ENCODE measurements at regions not wholly inside any gene's neighbourhood (a gene's known extent, or its start where the extent isn't known, plus 50 kb on each side); places are given as distances from the start of the nearest gene placed in this dataset.

GRCh38 chr17:34141590-34141989 lies 113.5 kb upstream of the CCL2 start:
- DNase-seq = no peak
- Mint-ChIP-seq H3K4me1 (ENCODE audit: low read depth) (no peaks in the 10 kb centered on the region), H3K4me3 (no peak overlapping the region), H3K36me3 (ENCODE audit: low read depth) (no peaks in the 10 kb centered on the region), H3K9me3 (no peaks in the 10 kb centered on the region), H3K27me3 (peaks cover 25% of the 10 kb centered on the region), H3K27ac (no peak overlapping the region)

GRCh38 chr17:34143430-34143829 lies 111.7 kb upstream of the CCL2 start:
- Mint-ChIP-seq H3K9me3 (no peaks in the 10 kb centered on the region), H3K4me1 (ENCODE audit: low read depth) (no peaks in the 10 kb centered on the region), H3K27me3 (peaks cover 34% of the 10 kb centered on the region), H3K4me3 (no peak overlapping the region), H3K27ac (no peak overlapping the region), H3K36me3 (ENCODE audit: low read depth) (no peaks in the 10 kb centered on the region)
- no peak for DNase-seq

GRCh38 chr17:34146440-34147043 lies 108.5 kb upstream of the CCL2 start:
- H3K4me3 Mint-ChIP-seq = no peak overlapping the region
- H3K27ac Mint-ChIP-seq = no peak overlapping the region
- no peaks in the 10 kb centered on the region for H3K9me3 Mint-ChIP-seq
- DNase-seq = peak; percentile 57
- H3K4me1 Mint-ChIP-seq (ENCODE audit: low read depth) = no peaks in the 10 kb centered on the region
- H3K36me3 Mint-ChIP-seq (ENCODE audit: low read depth) = no peaks in the 10 kb centered on the region
- H3K27me3 Mint-ChIP-seq = peaks cover 33% of the 10 kb centered on the region

GRCh38 chr17:34151102-34151501 lies 104.0 kb upstream of the CCL2 start:
- Mint-ChIP-seq H3K36me3 (ENCODE audit: low read depth) (no peaks in the 10 kb centered on the region), H3K4me3 (no peak overlapping the region), H3K4me1 (ENCODE audit: low read depth) (peaks cover 6% of the 10 kb centered on the region), H3K9me3 (no peaks in the 10 kb centered on the region), H3K27ac (no peak overlapping the region), H3K27me3 (peaks cover 54% of the 10 kb centered on the region)
- no peak for DNase-seq

- no peaks in the 10 kb centered on the region for H3K9me3 Mint-ChIP-seq
- H3K27ac Mint-ChIP-seq = no peak overlapping the region
- no peak for DNase-seq
- no peaks in the 10 kb centered on the region for H3K36me3 Mint-ChIP-seq (ENCODE audit: low read depth)
- no peak overlapping the region for H3K4me3 Mint-ChIP-seq
- H3K27me3 Mint-ChIP-seq = peaks cover 66% of the 10 kb centered on the region
- peaks cover 10% of the 10 kb centered on the region for H3K4me1 Mint-ChIP-seq (ENCODE audit: low read depth)
Measured at GRCh38 chr17:34153991-34154390, 101.1 kb upstream of the CCL2 start.

DNA sequence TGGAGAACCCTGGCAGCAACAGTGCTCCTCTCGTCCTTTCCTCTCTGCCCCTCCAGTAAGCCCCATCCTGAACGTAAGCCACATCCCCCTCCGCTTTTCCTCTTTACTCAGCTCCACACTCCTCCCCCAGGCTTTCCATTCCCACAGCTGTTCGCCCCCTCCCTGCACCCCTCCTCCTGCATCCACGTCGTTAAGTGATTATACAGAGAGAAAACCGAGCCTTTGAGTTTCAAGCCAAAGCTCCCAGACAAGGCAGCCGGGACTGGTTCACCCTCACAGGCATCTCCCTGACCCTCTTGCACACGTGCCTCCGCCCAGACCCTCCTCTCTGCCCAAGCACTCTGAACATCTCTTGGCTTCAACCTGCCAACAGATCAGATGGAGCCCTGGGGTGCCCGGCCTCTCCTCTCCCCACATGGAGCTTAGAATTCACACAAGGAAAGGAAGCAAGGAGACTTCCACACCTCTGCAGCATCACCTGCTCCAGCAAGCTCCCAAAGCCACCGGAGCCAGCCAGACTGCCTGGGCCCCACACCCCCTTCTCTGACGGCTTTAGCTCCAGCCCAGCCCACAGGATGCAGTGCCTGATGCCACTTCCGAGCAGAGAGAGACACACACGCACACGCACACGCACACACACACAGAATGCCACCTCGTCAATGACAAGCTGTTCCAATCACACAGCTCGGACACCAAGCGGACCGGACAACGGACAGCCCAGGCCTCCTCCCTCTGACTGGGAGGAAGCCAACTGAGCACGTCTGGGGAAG lies 99.9 kb upstream of the CCL2 start:
- H3K9me3 Mint-ChIP-seq = no peaks in the 10 kb centered on the region
- no peak overlapping the region for H3K27ac Mint-ChIP-seq
- no peak for DNase-seq
- H3K4me3 Mint-ChIP-seq = no peak overlapping the region
- H3K36me3 Mint-ChIP-seq (ENCODE audit: low read depth) = no peaks in the 10 kb centered on the region
- H3K4me1 Mint-ChIP-seq (ENCODE audit: low read depth) = peaks cover 10% of the 10 kb centered on the region
- H3K27me3 Mint-ChIP-seq = peaks cover 66% of the 10 kb centered on the region

GRCh38 chr17:34155947-34156346 lies 99.1 kb upstream of the CCL2 start:
- peaks cover 68% of the 10 kb centered on the region for H3K27me3 Mint-ChIP-seq
- no peaks in the 10 kb centered on the region for H3K36me3 Mint-ChIP-seq (ENCODE audit: low read depth)
- DNase-seq = no peak
- no peak overlapping the region for H3K27ac Mint-ChIP-seq
- H3K4me3 Mint-ChIP-seq = no peak overlapping the region
- H3K4me1 Mint-ChIP-seq (ENCODE audit: low read depth) = peaks cover 10% of the 10 kb centered on the region
- H3K9me3 Mint-ChIP-seq = no peaks in the 10 kb centered on the region

DNA sequence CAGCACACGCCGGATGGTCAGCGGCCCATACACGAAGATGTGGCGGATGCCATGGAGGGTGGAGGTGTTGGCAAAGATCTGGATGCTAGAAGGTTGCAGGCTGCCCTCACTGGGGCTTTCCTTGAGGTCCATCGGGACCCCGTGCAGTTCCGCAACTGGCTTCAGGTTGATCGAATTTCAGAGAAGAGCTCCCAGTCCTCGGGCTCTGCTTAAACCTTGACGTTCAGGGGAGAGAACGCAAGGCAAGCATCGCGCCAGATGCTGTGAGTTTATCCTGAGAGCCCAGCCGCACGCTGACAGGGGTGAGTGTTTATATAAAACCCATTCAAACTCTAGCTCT lies 98.7 kb upstream of the CCL2 start:
- H3K27ac Mint-ChIP-seq = no peak overlapping the region
- no peak for DNase-seq
- H3K9me3 Mint-ChIP-seq = no peaks in the 10 kb centered on the region
- peaks cover 66% of the 10 kb centered on the region for H3K27me3 Mint-ChIP-seq
- no peaks in the 10 kb centered on the region for H3K36me3 Mint-ChIP-seq (ENCODE audit: low read depth)
- H3K4me1 Mint-ChIP-seq (ENCODE audit: low read depth) = peaks cover 10% of the 10 kb centered on the region
- no peak overlapping the region for H3K4me3 Mint-ChIP-seq

GRCh38 chr17:34156741-34157589 lies 98.1 kb upstream of the CCL2 start:
- H3K27me3 Mint-ChIP-seq = peaks cover 71% of the 10 kb centered on the region
- H3K27ac Mint-ChIP-seq = no peak overlapping the region
- DNase-seq = no peak
- H3K9me3 Mint-ChIP-seq = no peaks in the 10 kb centered on the region
- H3K4me3 Mint-ChIP-seq = no peak overlapping the region
- peaks cover 10% of the 10 kb centered on the region for H3K4me1 Mint-ChIP-seq (ENCODE audit: low read depth)
- H3K36me3 Mint-ChIP-seq (ENCODE audit: low read depth) = no peaks in the 10 kb centered on the region

GRCh38 chr17:34161690-34162089 lies 93.4 kb upstream of the CCL2 start:
- Mint-ChIP-seq H3K27ac (no peak overlapping the region), H3K4me1 (ENCODE audit: low read depth) (no peaks in the 10 kb centered on the region), H3K27me3 (peaks cover 66% of the 10 kb centered on the region), H3K36me3 (ENCODE audit: low read depth) (no peaks in the 10 kb centered on the region), H3K9me3 (no peaks in the 10 kb centered on the region), H3K4me3 (no peak overlapping the region)
- DNase-seq = no peak

DNA sequence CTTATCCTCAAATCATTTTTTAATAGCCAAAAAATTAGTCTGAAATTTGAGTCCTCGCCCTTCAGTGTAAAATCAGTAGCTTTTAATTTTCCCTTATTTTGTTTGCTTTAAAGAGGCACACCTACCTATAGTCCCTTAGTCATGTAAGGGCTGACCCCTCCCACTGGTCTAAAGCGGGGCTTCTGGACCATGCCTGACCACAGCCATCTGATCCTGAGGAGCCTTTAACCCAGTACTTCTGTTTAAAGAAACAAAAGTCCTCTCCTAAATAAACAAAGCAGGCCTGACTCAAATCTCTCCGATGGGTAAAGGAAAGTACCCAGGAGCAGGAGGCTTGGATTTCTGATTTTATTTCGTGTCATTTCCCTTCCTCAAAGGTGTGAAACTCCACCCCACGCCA lies 92.0 kb upstream of the CCL2 start:
- no peaks in the 10 kb centered on the region for H3K9me3 Mint-ChIP-seq

GRCh38 chr17:34163646-34164045 lies 91.4 kb upstream of the CCL2 start:
- no peak overlapping the region for H3K4me3 Mint-ChIP-seq
- no peaks in the 10 kb centered on the region for H3K9me3 Mint-ChIP-seq
- no peak for DNase-seq
- H3K27ac Mint-ChIP-seq = no peak overlapping the region
- H3K36me3 Mint-ChIP-seq (ENCODE audit: low read depth) = no peaks in the 10 kb centered on the region
- H3K4me1 Mint-ChIP-seq (ENCODE audit: low read depth) = no peaks in the 10 kb centered on the region
- H3K27me3 Mint-ChIP-seq = peaks cover 51% of the 10 kb centered on the region

More for the DNA sequence above, 92.0 kb upstream of the CCL2 start:
- Mint-ChIP-seq H3K4me1 (ENCODE audit: low read depth) (no peaks in the 10 kb centered on the region), H3K4me3 (no peak overlapping the region), H3K27me3 (peaks cover 56% of the 10 kb centered on the region), H3K36me3 (ENCODE audit: low read depth) (no peaks in the 10 kb centered on the region), H3K27ac (no peak overlapping the region)
- DNase-seq = no peak

DNA sequence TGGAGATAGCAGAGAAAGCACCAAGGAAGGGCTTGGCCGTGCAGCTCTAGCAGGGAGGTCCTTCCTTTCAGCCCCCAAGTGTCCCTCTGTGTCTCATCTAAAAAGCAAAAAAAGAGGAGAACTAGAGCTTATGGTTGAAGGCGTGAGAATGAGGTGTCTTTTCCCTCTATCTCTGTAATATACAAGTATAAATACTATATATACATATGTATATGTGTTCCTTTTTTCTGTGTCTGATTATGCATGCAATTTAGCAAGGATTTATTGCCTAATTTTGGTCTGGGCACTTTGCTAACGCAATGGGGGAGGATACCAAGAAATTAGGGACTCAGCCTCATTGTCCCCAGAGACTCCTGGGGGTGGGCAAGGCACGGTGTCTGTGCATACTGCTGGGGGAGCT lies 90.2 kb upstream of the CCL2 start:
- no peak for DNase-seq
- no peaks in the 10 kb centered on the region for H3K36me3 Mint-ChIP-seq (ENCODE audit: low read depth)
- H3K4me1 Mint-ChIP-seq (ENCODE audit: low read depth) = no peaks in the 10 kb centered on the region
- peaks cover 43% of the 10 kb centered on the region for H3K27me3 Mint-ChIP-seq
- H3K27ac Mint-ChIP-seq = no peak overlapping the region
- H3K9me3 Mint-ChIP-seq = no peaks in the 10 kb centered on the region
- H3K4me3 Mint-ChIP-seq = no peak overlapping the region

DNA sequence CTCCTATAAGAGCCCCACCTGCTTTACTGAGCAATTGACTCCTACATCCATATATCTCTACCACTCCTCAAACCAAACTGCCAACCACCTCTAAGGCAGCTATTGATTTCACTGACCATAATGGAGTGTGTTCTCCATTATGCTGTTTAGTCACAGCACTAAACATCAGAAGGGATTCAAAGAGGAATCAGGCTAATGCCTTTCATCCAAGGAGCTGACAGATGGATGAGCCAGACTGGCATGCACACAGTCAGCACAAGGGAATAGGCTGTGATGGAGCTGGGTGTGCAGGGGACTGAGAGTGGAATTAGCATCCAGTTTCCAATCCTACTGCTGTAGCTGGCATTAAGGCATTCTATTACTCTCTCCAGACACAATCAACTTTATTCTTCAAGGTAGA lies 88.7 kb upstream of the CCL2 start:
- Mint-ChIP-seq H3K4me1 (ENCODE audit: low read depth) (no peaks in the 10 kb centered on the region), H3K27ac (no peak overlapping the region), H3K4me3 (no peak overlapping the region), H3K9me3 (no peaks in the 10 kb centered on the region), H3K27me3 (peaks cover 44% of the 10 kb centered on the region), H3K36me3 (ENCODE audit: low read depth) (no peaks in the 10 kb centered on the region)
- DNase-seq = no peak

GRCh38 chr17:34167354-34167753 lies 87.7 kb upstream of the CCL2 start:
- H3K4me3 Mint-ChIP-seq = no peak overlapping the region
- no peaks in the 10 kb centered on the region for H3K4me1 Mint-ChIP-seq (ENCODE audit: low read depth)
- DNase-seq = no peak
- peaks cover 38% of the 10 kb centered on the region for H3K27me3 Mint-ChIP-seq
- no peak overlapping the region for H3K27ac Mint-ChIP-seq
- H3K9me3 Mint-ChIP-seq = no peaks in the 10 kb centered on the region
- no peaks in the 10 kb centered on the region for H3K36me3 Mint-ChIP-seq (ENCODE audit: low read depth)
